HG02588 (cell line): ENCODE measurements at regions not wholly inside any gene's neighbourhood (a gene's known extent, or its start where the extent isn't known, plus 50 kb on each side); places are given as distances from the start of the nearest gene placed in this dataset.

Source experiments
- ATAC-seq: cut with Tn5 transposase; IDR thresholded peaks from one replicate; pipeline ENCODE4 v1.9.1; 2021; ENCODE audit warnings: mild to moderate bottlenecking, moderate library complexity; ENCODE audit not compliant: unreplicated experiment

DNA sequence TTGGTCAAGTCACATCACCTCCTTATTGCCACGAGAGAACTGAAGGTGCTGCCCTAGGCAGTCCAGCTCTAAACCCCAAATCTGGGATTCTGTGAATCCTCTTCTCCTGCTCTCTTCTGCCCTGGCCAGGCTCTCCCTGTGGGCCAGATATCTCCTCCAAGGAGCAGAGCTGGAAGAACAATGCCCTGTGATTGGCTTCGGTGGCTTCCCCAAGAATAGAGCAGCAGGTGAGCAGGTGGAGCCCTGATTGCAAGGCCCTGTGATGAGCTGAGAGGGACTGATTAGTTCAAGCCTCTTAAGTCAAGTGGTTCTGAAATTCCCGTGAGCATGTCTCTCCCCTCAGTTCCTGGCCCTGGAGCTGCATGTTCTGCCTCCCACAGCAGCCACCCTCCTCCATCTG lies 175.3 kb upstream of the BRINP1 start:
- ATAC-seq, result no peak

DNA sequence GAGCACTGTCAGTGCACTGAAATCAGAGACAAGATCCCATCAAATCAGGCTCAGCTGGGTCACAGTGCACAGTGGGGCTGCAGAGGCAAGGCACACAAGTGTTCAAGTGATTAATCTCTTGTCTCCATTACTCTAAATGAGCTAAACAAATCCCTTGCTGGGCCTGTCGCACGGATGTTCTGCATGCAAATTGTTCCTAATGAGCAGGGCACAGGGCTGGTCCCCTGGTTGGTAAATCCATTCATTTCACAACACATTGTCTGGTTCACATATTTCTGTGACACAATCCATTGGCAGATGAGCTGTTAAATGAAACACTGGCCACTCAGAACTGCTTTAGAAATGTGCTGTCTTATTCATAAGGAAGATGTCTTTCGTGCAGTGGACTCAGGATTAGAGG lies 167.9 kb upstream of the BRINP1 start:
- ATAC-seq, result no peak

DNA sequence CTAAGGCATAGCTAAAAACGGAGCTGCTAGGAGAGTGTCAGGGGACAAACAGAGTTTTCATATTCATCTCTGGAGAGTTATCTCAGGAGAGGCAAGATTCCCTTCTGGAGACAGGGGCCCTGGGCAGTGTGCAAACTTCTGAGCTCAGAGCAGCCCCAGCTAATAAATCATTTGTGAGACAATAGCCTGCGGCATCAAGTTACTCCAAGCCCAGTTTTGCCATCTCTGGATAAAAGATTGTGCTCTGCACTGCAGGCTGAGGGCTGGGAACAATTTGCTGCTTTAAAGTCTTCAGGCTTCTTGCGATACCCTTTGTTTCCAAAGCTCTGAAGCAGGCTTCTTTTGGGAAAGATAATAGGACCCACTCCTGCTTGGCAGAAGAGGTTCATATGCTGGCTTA lies 164.3 kb upstream of the BRINP1 start:
- no peak for ATAC-seq

DNA sequence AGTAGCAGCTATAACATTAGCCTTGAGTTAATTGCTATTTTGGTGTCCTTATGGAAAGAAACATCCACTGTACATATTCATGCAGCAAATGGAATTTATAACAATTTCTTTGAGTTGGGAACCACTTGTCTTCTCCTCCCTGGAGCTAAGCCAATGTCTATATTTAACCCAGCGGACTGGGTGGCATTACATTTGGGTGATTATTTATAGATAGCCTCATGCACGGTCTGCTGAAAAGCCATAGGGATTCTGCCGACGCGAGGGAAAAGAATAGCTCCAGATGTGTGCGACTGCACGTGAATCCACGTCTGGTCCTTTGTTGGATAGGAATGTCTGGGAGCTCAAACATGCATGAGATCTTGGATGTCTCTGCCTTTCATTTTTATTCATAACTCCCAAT lies 157.5 kb upstream of the BRINP1 start:
- ATAC-seq, result no peak

DNA sequence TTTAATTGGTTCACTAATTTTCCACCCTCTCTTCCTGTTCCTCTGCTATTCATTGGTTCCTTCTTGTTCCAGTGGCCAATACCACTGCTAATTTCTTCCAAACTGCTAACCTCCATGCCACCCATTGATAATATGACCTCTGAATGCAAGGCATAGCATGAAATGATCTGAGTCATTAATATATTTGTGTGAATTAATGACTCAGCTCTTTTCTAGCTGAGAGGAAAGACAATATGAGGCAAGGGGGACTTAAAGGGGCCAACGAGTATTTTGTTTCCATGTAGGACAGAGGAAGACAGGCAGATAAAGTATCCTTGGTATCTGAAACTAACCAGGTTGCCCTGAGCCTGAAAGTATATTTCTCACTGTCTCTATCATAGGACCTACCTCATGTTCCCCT lies 154.3 kb upstream of the BRINP1 start:
- ATAC-seq, result no peak

DNA sequence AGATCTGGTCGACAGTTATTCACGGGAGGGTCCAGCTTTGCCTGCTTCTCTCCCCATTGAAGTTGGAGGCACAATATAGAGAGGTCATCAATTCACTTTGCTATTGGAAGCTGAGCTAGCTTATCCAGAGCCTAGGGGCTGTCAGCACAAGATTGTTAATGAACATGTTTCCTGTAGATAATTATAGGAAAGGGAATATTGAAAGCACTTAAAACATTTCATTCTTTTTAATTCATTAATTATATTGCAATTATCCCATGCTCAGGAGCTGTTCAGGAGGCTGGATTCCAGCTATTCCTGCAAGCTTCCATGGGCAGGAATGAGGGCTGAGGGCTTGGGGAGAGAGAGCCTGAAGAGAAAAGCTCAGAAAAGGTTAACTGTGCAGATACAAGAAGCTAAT lies 153.1 kb upstream of the BRINP1 start:
- no peak for ATAC-seq

DNA sequence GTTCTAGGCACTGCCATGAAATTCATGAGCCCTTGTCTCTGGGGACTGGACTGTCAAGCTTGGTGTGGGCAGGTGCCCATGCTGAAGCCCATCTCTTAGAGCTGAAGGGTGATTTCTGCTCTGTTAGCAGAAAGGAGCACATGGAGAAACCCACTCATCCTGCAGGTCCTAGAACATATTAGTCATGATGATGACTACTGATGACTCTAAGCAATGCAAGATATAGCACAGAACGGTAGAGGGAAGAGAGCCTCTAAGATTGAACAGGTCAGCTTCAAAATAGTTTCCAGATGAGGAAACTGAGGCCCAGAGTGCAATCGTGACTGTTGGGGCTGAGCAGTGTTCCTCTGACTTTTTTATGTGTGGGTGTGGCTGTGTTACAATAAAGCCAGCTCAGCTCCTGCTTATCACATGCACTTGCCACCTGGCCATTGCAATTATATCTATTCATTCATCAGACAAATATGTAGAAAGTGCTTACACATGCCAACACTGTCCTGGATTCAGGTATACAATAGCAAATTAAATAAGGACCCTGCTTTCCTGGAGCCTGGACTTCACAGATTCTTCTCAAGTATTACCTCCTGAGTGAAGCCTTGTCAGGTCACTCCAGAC lies 140.2 kb upstream of the BRINP1 start:
- no peak for ATAC-seq

DNA sequence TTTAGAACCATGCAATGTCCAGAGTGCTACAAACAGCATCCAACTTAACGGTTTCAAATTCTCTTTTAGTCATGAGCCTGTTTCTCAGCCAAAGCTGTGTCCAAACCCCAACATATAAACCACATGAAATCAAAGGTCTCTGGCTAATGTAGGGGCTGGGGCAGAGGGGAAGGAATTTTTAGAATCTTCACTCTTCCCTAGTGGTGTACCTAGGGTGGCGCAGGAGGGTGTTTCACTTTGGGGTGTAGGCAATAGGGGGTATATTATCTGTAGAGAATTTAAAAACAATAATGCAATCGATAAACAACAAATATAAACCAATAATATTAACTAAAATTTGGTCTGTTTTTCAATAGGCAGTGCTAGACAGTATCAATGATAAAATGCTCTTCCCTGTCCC lies 132.1 kb upstream of the BRINP1 start:
- ATAC-seq, result no peak

DNA sequence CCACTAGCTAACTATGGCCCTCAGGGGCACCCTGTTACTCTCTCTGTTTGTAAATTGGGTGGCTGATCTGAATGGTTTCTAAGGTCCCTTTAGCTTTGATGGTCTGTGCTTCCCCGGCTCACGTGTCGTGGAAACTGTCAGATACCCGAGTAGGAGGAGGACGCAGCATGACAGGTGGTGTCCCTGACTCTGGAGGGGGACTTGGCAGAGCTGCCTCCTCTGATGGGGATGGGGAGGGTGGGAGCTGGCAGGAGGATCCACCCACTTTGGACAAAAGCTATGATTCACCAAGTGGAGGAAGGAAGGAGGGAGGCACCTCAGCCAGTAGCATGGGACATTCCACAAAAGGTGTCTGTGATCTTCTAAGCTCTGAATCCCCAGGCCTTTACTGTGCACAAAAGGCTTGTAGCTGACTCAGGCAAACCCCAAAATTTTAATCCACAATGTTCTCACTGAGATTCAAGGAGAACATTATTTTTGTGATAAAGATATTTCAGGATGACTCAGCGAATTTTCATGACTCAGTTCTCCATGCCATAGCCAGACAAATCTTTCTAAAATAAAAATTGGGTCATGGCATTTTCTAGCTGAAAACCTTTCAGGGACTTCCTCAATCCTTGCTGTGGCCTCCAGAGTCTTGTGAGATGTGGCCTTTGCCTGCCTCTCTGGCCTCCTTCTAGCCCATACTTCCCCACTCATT lies 131.0 kb upstream of the BRINP1 start:
- no peak for ATAC-seq

DNA sequence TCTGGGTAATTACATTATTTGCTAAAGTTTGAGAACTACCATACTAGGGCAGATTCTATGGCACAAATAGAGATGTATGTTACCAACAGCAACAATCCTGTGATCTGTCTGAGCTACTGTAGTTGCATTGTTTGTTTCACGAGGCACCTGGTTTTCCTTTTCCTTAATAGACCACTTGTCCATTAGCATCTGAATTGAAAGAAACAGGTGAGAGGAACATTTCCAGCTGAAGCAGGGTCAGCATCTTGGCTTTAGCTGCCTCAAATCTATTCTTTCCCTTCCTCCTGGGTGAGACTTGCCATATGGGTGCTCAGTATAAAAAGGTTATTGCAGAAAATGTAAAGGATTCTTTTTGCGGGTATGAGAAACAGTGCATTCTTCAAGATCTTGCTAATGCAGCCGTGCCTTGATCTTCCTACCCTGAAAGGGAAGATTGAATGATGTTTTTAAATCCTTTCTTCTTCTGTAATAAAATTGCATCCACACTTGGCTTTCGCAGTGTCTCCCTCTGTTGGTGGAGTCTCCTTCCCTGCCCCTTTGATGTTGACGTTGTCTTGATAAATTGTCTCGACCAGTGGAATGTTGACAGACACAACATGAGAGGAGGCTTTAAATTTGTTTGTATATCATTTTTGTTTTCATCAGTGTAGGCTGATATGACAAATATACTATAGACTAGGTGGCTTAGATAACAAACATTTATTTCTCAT lies 118.0 kb upstream of the BRINP1 start:
- ATAC-seq, result no peak

DNA sequence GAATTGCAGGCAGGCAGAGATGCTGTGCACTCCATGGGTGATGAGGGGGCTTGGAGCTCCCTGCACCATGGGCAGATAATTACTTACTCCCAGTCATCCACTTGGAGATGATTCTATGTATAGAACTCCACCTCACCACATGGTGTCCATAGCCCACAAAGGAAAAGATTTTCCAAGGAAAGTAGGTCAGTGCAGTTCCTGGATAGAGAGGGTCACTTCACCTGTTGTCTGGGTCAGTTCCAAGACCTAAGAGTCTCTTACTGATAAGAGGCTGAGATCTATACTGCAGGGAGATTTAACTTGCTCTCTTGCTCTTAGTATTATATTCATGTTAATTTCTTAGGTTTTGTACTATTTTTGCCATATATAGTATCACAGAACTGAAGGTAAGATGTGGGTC lies 113.9 kb upstream of the BRINP1 start:
- ATAC-seq, result no peak

DNA sequence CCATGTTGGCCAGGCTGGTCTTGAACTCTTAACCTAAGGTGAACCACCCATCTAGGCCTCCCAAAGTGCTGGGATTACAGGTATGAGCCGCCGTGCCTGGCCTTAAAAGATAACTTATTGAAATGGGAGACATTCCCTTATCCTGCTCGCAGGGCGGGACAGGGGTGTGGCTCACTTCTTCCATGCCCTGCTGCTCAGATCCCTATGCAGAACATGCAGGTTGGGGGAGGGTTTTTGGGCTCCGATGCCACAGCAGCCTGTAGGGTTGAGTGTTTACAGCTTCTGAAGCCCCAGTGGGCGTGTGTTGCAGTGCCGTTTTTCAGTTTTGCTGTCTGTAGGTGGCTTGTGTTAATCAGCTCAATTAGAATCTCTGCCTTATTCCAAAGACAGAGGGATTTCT lies 108.0 kb upstream of the BRINP1 start:
- ATAC-seq, result no peak

DNA sequence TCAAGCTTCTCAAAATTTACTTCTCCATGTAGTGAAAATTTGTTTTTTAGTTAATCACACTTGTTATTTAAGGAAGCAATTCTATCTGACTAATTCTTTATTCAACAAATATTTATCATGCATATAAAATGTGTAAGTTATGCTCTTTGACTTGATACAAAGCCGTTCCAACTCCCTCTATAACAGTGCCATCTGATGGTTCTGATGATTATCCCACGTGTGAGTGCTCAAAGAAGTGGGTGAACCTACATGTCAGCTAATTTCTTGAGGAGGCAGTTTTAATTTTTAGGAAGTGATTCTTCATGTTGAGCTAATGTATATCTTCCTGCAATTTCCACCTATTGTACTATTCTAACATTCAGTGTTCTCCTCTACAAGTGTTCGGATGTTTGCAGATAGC lies 88.8 kb upstream of the BRINP1 start:
- ATAC-seq, result no peak

DNA sequence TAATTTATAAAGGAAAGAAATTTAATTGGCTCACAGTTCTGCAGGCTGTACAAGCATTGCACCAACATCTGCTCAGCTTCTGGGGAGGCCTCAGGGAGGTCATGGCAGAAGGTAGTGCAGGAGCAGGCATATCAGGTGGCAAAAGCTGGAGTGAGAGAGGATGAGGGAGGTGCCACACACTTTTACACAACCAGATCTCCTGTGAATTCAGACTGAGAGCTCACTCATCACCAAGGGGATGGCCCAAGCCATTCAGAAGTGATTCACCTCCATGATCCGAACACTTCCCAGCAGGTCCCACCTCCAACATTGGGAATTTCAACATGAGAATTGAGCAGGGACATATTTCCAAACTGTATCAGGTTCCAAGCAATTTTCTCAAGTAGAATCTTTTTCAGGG lies 84.7 kb upstream of the BRINP1 start:
- ATAC-seq, result no peak

DNA sequence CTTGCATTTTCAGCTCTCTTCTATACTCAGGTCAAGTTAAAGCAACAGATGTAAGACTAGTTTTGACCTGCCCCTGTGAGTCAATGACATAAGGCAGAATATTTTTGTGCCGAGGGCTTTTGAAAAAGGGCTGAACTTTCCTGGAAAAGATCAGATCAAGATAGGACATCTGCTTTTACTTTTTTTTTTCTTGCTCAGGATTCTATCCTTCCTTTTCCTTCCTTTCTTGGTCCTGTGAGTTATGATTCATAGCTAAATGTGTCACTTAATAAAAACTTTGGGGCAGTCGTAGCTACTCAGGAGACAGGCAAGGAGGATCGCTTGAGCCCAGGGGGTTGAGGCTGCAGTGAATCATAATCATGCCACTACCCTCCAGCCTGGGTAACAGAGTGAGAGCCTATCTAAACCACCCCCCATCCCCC lies 84.3 kb upstream of the BRINP1 start:
- no peak for ATAC-seq

DNA sequence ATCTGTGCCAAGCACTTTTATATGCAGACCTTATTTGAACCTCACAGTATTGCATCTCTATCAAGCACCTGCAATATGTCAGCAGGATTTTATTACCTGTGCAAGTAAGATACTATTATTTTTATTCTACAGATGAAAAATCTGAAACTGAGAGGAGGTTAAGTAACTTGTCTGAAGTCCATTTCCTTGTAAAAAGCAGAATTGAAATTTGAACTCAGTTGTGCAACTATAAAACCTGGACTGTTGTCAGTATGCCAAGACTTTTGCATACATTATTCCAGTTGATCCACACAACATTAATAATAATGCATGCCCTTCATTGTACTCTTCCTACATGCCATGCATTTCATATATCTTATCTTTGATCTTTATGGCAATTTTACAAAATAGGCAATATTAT lies 82.2 kb upstream of the BRINP1 start:
- no peak for ATAC-seq

DNA sequence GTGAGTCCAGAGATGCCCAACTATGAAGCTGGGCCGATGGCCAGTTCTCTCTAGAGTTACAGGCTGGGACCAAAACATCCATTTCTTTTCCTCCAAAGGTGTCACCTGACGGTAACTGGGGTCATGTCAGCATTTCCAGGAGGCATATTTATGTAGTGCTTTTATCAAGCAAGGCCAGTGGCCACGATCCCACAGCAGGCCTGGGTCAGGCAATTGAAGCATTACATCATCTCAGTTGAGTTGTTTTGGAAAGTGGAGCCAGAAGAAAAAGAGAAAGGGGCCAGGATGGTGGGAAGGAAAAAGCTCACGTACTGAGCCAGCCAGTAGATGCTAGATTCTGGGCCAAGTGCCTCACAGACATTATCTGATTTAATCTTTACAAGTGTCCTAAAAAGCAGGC lies 73.9 kb upstream of the BRINP1 start:
- no peak for ATAC-seq

DNA sequence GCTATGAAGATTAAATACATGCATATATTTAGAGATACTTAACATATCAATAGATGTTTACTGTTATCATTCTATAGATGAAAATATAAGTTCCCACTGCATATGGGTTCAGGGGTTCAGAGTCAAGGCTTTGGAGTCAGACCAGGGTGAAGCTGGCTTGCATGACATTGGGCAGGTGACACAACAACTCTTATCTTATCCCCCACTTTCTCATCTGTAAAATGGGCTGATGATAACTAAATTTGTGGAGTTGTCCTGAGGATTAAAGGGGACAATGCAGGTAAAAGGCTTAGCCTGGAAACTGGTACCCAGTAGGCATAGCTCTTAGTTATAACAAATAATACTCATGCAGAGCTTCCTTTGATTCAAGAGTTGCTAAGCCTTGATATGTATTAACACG lies 72.6 kb upstream of the BRINP1 start:
- ATAC-seq, result no peak

DNA sequence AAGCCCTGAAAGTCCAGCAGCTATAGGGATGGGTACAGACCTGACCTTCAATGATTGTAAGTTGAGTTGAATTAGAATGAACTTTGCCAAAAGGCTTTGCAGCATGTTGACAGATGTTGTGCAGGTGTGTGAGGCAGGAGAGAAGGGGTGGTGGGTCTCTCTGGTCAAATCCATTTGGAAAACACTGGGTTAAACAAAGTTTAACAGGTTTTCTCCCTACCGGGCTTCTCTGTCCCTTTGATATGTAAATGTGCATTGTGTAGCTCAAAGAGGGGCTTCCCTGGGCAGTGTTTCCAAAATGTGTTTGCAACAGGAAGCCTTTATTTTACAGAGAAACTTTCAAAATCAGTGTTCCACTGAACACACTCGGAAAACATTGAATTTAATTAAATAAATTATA lies 72.1 kb upstream of the BRINP1 start:
- no peak for ATAC-seq

DNA sequence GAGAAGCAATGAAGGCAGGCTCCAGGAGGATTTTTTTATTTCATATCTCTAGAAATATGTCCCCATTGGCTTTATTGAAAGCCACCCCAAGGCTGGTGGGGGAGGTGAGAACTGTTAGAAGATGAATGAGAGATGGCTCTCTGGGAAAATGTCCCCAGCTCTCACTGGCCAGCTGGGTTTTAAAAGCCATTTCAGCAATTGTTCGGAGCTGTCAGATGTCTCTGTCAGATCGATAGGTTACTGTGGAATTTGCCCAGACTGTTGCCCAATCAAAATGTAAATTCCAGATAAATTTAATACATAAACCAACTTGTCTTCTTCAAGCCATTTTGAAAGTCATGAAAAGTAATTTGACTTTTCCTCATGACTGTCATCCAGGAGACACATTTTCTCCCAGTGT lies 67.0 kb upstream of the BRINP1 start:
- ATAC-seq, result no peak

DNA sequence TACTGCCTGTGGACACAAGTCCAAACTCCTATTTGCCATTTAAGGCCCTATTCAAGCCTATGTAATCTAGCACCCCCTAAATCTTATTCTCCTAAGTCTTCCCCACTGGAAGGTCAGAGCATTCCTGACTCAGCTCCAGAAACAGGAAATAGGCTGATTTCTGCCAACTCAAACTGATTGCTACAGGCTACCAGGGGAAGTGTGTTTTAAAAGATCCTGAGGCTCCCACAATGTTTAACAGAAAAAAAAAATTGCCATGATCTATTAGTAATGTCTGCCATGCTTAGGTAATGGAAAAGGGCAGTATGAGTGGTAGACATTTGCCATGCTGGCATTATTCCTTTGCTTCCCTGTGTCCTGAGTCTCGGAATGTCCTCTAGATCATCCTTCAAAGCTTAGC lies 65.8 kb upstream of the BRINP1 start:
- ATAC-seq, result no peak

DNA sequence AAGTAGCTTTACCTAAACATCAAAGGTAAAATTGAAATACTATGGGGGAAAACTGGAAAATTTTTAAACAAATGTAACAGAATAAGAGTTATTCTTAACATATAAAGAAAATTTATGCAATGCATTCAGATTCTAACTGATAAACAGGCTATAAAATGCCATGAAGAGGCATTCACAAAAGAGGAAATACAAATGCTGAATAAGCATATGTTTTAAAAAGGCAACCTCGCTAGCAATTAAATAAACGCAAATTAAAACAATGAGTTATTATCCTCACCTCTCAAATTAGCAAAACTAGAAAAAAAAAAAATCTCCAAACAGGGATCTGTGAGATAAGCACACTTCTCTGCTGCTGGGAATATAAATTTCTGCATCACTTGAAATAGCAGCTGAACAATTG lies 63.2 kb upstream of the BRINP1 start:
- no peak for ATAC-seq
